LNCaP clone FGC (cell line): ENCODE measurements at regions not wholly inside any gene's neighbourhood (a gene's known extent, or its start where the extent isn't known, plus 50 kb on each side); places are given as distances from the start of the nearest gene placed in this dataset.
"Not testable (repeated sequence)": the region's sequence is repeated elsewhere in the genome, so short reads cannot be mapped to it uniquely, and the experiment has no call there.

ENCODE experiments used
- DNase-seq: peaks from one replicate; pipeline ENCODE4 v3.0.0-alpha.2; 2011; ENCODE audit warnings: low read depth
- H3K4me3 ChIP-seq: 2 replicates; pipeline ENCODE4 v1.5.1; 2011; ENCODE audit warnings: mild to moderate bottlenecking, low read depth, low read length, control low read depth
- TF ChIP-seq, protein P1 (sequence below): IDR thresholded peaks from 2 replicates; pipeline ENCODE4 v1.5.1; 2012; ENCODE audit warnings: mild to moderate bottlenecking; ENCODE audit not compliant: control insufficient read depth, insufficient read depth; ENCODE audit errors: extremely low read depth

GRCh38 chr14:61609884-61610283, 85.4 kb upstream of the HIF1A start:
- TF ChIP-seq, protein P1, sequence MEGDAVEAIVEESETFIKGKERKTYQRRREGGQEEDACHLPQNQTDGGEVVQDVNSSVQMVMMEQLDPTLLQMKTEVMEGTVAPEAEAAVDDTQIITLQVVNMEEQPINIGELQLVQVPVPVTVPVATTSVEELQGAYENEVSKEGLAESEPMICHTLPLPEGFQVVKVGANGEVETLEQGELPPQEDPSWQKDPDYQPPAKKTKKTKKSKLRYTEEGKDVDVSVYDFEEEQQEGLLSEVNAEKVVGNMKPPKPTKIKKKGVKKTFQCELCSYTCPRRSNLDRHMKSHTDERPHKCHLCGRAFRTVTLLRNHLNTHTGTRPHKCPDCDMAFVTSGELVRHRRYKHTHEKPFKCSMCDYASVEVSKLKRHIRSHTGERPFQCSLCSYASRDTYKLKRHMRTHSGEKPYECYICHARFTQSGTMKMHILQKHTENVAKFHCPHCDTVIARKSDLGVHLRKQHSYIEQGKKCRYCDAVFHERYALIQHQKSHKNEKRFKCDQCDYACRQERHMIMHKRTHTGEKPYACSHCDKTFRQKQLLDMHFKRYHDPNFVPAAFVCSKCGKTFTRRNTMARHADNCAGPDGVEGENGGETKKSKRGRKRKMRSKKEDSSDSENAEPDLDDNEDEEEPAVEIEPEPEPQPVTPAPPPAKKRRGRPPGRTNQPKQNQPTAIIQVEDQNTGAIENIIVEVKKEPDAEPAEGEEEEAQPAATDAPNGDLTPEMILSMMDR: no peak

GRCh38 chr14:61610900-61611299, 84.4 kb upstream of the HIF1A start:
- no peak for DNase-seq
- TF ChIP-seq, protein P1: no peak

More at GRCh38 chr14:61609884-61610283, 85.4 kb upstream of the HIF1A start:
- H3K4me3 ChIP-seq: no peak overlapping the region
- no peak for DNase-seq

DNA sequence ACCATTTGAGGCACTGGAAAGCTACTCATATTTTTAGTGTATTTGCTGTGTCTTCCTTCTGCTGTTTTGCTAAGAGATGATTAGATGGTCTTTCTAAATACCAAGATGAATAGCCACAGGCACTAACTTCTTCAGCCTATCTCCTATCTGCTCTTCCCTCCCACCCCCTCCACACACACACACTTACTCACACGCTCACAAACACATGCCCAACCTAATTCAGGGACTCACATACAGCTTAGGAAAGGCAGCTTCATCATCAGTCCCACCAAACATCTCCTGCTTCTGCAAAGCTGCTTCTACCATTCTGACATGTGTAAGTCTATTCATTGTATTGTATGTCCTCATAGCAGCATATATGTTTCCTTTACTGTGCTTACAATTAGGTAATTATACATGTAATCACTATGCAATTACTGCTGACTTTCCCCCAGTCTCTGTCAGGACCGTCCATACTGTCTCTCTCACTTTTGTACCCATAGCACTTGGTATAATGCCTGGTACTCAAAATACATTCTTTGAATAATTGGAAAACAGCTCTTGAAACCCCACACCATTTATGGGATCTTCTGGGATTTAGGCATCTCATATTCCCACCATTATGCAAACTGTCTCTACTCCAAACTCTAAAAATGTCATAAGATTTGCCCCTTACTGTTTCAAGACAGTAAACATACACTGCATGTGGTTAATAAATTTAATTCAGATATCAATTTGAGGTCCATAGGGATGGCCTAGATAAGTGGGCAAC, 83.3 kb upstream of the HIF1A start:
- DNase-seq: no peak
- TF ChIP-seq, protein P1: no peak

More at GRCh38 chr14:61610900-61611299, 84.4 kb upstream of the HIF1A start:
- no peak overlapping the region for H3K4me3 ChIP-seq

GRCh38 chr14:61613006-61613405, 82.3 kb upstream of the HIF1A start:
- not testable (repeated sequence) for DNase-seq, H3K4me3 ChIP-seq

More for the DNA sequence above, 83.3 kb upstream of the HIF1A start:
- no peak overlapping the region for H3K4me3 ChIP-seq

- no peak for DNase-seq
- no peak overlapping the region for H3K4me3 ChIP-seq
- TF ChIP-seq, protein P1: no peak
Measured at GRCh38 chr14:61614693-61615092, 80.6 kb upstream of the HIF1A start.

DNA sequence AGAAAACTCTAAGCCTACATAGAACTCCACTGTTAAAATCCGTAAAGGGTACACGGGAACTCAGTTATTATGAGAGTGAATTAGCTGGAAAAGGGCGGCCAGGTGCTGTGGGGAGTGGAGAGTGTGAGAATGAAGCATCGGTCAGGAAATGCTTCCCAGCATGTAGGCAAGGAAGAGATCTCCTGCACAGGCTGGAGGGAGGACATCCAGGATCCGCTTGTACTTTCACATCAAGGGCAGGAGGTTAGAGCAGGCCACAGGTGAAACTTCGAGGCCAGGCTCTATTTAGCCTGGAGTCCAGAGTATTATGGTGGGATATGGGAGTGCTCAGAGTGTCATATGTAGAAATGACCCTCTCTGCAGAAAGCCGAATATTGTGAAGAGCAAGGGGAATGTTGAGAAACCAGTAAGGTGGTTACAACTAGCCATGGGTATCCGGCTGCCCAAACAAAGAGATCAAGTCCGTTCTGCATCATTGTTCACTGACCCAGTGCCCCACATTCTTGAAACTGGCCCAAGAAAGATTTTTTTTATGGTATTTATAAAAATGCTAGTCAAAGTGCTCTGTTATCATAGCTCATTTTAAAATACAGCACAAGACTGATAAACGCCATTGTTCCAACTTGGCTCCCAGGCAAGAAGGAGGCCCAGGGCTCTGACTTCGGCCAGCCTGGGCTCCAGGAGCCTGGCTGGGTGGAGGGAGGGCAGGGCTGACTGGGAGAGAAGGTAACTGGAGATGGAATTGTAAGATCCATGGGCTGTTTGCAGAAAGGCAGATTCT, 79.4 kb upstream of the HIF1A start:
- no peak overlapping the region for H3K4me3 ChIP-seq
- DNase-seq: no peak
- TF ChIP-seq, protein P1: no peak

- no peak for DNase-seq
- TF ChIP-seq, protein P1: no peak
- no peak overlapping the region for H3K4me3 ChIP-seq
Measured at GRCh38 chr14:61616524-61617185, 78.7 kb upstream of the HIF1A start.
